SK-N-SH treated with all-trans-retinoic acid at 6 μM for 48 hours (cell line): ENCODE measurements at regions not wholly inside any gene's neighbourhood (a gene's known extent, or its start where the extent isn't known, plus 50 kb on each side); places are given as distances from the start of the nearest gene placed in this dataset.

ENCODE experiments used
- ARNTL ChIP-seq: fragments of 450-650 bp; formaldehyde crosslinking; IDR thresholded peaks from 2 replicates; pipeline ENCODE4 v1.5.0; 2020; ENCODE audit warnings: low read depth, mild to moderate bottlenecking, moderate library complexity, borderline replicate concordance
- BACH2 ChIP-seq: fragments of 250-450 bp; sonication (Bioruptor Pico); IDR thresholded peaks from 2 replicates; pipeline ENCODE4 v1.9.0; 2021; ENCODE audit warnings: mild to moderate bottlenecking, borderline replicate concordance
- CREB5 ChIP-seq: fragments of 250-450 bp; sonication (Bioruptor Pico); IDR thresholded peaks from 2 replicates; pipeline ENCODE4 v1.5.1; 2020; ENCODE audit warnings: low read depth, mild to moderate bottlenecking, moderate library complexity
- CSDC2 ChIP-seq: fragments of 250-450 bp; sonication (Bioruptor Pico); IDR thresholded peaks from 2 replicates; pipeline ENCODE4 v1.5.0; 2020; ENCODE audit warnings: mild to moderate bottlenecking, moderate library complexity
- ESRRG ChIP-seq: fragments of 250-450 bp; sonication (Bioruptor Pico); IDR thresholded peaks from 2 replicates; pipeline ENCODE4 v1.6.1; 2021; ENCODE audit warnings: mild to moderate bottlenecking
- POU6F1 ChIP-seq: fragments of 250-450 bp; sonication (Bioruptor Pico); IDR thresholded peaks from 2 replicates; pipeline ENCODE4 v1.8.0; 2021; ENCODE audit warnings: low read depth, mild to moderate bottlenecking, moderate library complexity, borderline replicate concordance
- PPARA ChIP-seq: fragments of 250-450 bp; sonication (Bioruptor Pico); IDR thresholded peaks from 2 replicates; pipeline ENCODE4 v1.5.0; 2020; ENCODE audit warnings: mild to moderate bottlenecking, borderline replicate concordance
- TCF4 ChIP-seq: fragments of 250-450 bp; sonication (Bioruptor Pico); IDR thresholded peaks from 2 replicates; pipeline ENCODE4 v1.8.0; 2021; ENCODE audit warnings: mild to moderate bottlenecking, moderate library complexity, borderline replicate concordance
- ZFP3 ChIP-seq: fragments of 250-450 bp; sonication (Bioruptor Pico); IDR thresholded peaks from 2 replicates; pipeline ENCODE4 v1.5.0; 2020; ENCODE audit warnings: mild to moderate bottlenecking, moderate library complexity
- ZFP30 ChIP-seq: fragments of 450-650 bp; formaldehyde crosslinking; IDR thresholded peaks from 2 replicates; pipeline ENCODE4 v1.5.0; 2022; ENCODE audit warnings: mild to moderate bottlenecking, moderate library complexity

- no peak for TF ChIP-seq BACH2 (CRISPR knock-in tag)
- TF ChIP-seq POU6F1 (CRISPR knock-in tag): no peak
- TF ChIP-seq ZFP3 (CRISPR knock-in tag): no peak
- TF ChIP-seq CREB5 (CRISPR knock-in tag): no peak
- no peak for TF ChIP-seq ZFP30 (CRISPR knock-in tag)
- TF ChIP-seq CSDC2 (CRISPR knock-in tag): no peak
- TF ChIP-seq TCF4 (CRISPR knock-in tag): no peak
- TF ChIP-seq PPARA (CRISPR knock-in tag): no peak
- TF ChIP-seq ARNTL (CRISPR knock-in tag): no peak
- TF ChIP-seq ESRRG (CRISPR knock-in tag): no peak
These were observed 116.6 kb upstream of the ROBO1 start for GRCh38 chr3:79884354-79884753.
